B cell (primary cell): ENCODE measurements at regions not wholly inside any gene's neighbourhood (a gene's known extent, or its start where the extent isn't known, plus 50 kb on each side); places are given as distances from the start of the nearest gene placed in this dataset.

Experiments used
- ATAC-seq: fragments of 200-7000 bp; cut with Tn5 transposase; one replicate; pipeline ENCODE4 v1.10.0; 2021; ENCODE audit warnings: low read depth, mild to moderate bottlenecking, moderate number of reproducible peaks, moderate library complexity
- CTCF ChIA-PET: fragments of 350-600 bp; sonication (Branson Sonifier 250); formaldehyde crosslinking; loops from one replicate; lab custom pipeline; 2021; ENCODE audit warnings: antibody characterized with exemption, inconsistent platforms; lab: Charles Lee
- POLR2A ChIA-PET: fragments of 350-600 bp; sonication (Branson Sonifier 250); formaldehyde crosslinking; loops from one replicate; lab custom pipeline; 2021; ENCODE audit warnings: antibody characterized with exemption; lab: Charles Lee
- DNase-seq: peaks from one replicate; pipeline ENCODE4 v3.0.0; 2013
- H2AFZ ChIP-seq: 2 replicates; pipeline ENCODE4 v1.6.1; 2012; ENCODE audit warnings: mild to moderate bottlenecking, low read depth, low read length; ENCODE audit not compliant: insufficient read depth, poor library complexity, severe bottlenecking
- H3K27ac ChIP-seq, 2 donors: 1 replicate in 1 of 2; 2 replicates in 1 of 2; pipeline ENCODE4 v1.5.1; 2012 to 2013; ENCODE audit warnings: low read length in 2 of 2, mild to moderate bottlenecking in 2 of 2, moderate library complexity in 1 of 2
- H3K27me3 ChIP-seq, 4 experiments: fragments of 200-600 bp in 1 of 4; sonication (generic) in 1 of 4; replicated peaks in 1 of 4; 1 replicate in 2 of 4; 2 replicates in 2 of 4; pipeline versions ENCODE4 v1.6.1 to v1.7.0; 2013 to 2016; ENCODE audit warnings: low read length in 3 of 4, mild to moderate bottlenecking in 2 of 4, mixed read lengths in 1 of 4, moderate library complexity in 1 of 4; ENCODE audit not compliant: insufficient read depth in 4 of 4, control insufficient read depth in 3 of 4; ENCODE audit errors: control extremely low read depth in 1 of 4
- H3K36me3 ChIP-seq, 2 experiments: replicated peaks in 1 of 2; 1 replicate in 1 of 2; 2 replicates in 1 of 2; pipeline versions ENCODE4 v1.6.1 to v1.7.1; 2013; ENCODE audit warnings: low read length in 1 of 2; ENCODE audit not compliant: insufficient read depth in 2 of 2, control insufficient read depth in 1 of 2; ENCODE audit errors: control extremely low read depth in 1 of 2, extremely low read depth in 1 of 2
- H3K4me1 ChIP-seq, 2 donors: fragments of 200-600 bp in 1 of 2; sonication (generic) in 1 of 2; 1 replicate in 1 of 2; 2 replicates in 1 of 2; pipeline versions ENCODE4 v1.5.1 to v1.6.1; 2013 to 2017; ENCODE audit warnings: low read length in 2 of 2; ENCODE audit not compliant: control insufficient read depth in 2 of 2, insufficient read depth in 2 of 2
- H3K4me2 ChIP-seq: replicated peaks from 2 replicates; pipeline ENCODE3; 2012; ENCODE audit warnings: mild to moderate bottlenecking, low read depth, low read length; ENCODE audit not compliant: poor library complexity, severe bottlenecking
- H3K4me3 ChIP-seq, 5 experiments: fragments of 200-600 bp in 1 of 5; sonication (generic) in 1 of 5; 1 replicate in 3 of 5; 2 replicates in 2 of 5; pipeline versions ENCODE4 v1.5.1 to v1.7.0; 2011 to 2016; ENCODE audit warnings: low read length in 4 of 5, mild to moderate bottlenecking in 4 of 5, low read depth in 2 of 5, control low read depth in 1 of 5, moderate library complexity in 1 of 5; ENCODE audit not compliant: insufficient read depth in 1 of 5; ENCODE audit errors: control extremely low read depth in 1 of 5, extremely low read depth in 1 of 5
- H3K79me2 ChIP-seq: fragments of 200-600 bp; sonication (generic); one replicate; pipeline ENCODE4 v1.6.0; 2016; ENCODE audit warnings: low read length; ENCODE audit not compliant: control insufficient read depth, insufficient read depth
- H3K9ac ChIP-seq: fragments of 200-600 bp; sonication (generic); 2 replicates; pipeline ENCODE4 v1.6.1; 2017; ENCODE audit warnings: mild to moderate bottlenecking, low read length, moderate library complexity
- H3K9me3 ChIP-seq, 3 donors: one replicate each; pipeline versions ENCODE4 v1.6.1 to v1.7.1; 2013; ENCODE audit warnings: low read length in 2 of 3; ENCODE audit not compliant: control insufficient read depth in 2 of 3, insufficient read depth in 1 of 3; ENCODE audit errors: control extremely low read depth in 1 of 3
- H4K20me1 ChIP-seq: 2 replicates; pipeline ENCODE4 v1.6.0; 2012; ENCODE audit warnings: mild to moderate bottlenecking, low read length; ENCODE audit not compliant: insufficient read depth, control insufficient read depth, poor library complexity, severe bottlenecking
- H3K27ac Mint-ChIP-seq: one replicate; pipeline ENCODE4 v1.8.0; 2021; ENCODE audit warnings: mixed read lengths
- H3K27me3 Mint-ChIP-seq: one replicate; pipeline ENCODE4 v1.8.0; 2021; ENCODE audit warnings: mixed read lengths
- H3K4me1 Mint-ChIP-seq: one replicate; pipeline ENCODE4 v1.8.0; 2021; ENCODE audit warnings: mixed read lengths
- H3K4me3 Mint-ChIP-seq: one replicate; pipeline ENCODE4 v1.8.0; 2021; ENCODE audit warnings: mixed read lengths
- H3K9me3 Mint-ChIP-seq: one replicate; pipeline ENCODE4 v1.8.0; 2022; ENCODE audit warnings: mixed read lengths; ENCODE audit not compliant: insufficient read depth
- EZH2 ChIP-seq: IDR thresholded peaks from 2 replicates; pipeline ENCODE4 v1.6.1; 2012; ENCODE audit warnings: borderline replicate concordance, low read depth, mild to moderate bottlenecking, moderate library complexity, low read length; ENCODE audit not compliant: insufficient read depth, poor library complexity, severe bottlenecking
- WGBS: methylation state at CpG from one replicate; pipeline ENCODE4 v1.1.5; 2013; ENCODE audit warnings: missing lambda C conversion rate; ENCODE audit not compliant: insufficient coverage; 5-methylcytosine and 5-hydroxymethylcytosine counted together
- intact Hi-C: fragments of 100-400 bp; cut with micrococcal nuclease; formaldehyde crosslinking; loops from one replicate; pipeline ENCODE4 v1.10.0; 2022
- TF ChIP-seq, protein P1 (sequence below): fragments of 200-600 bp; IDR thresholded peaks from one replicate; pipeline ENCODE4 v1.8.0; 2022; ENCODE audit warnings: antibody characterized with exemption, mild to moderate bottlenecking

- H3K27ac ChIP-seq = no peak overlapping the region
- no peak overlapping the region for H3K4me2 ChIP-seq
- DNase-seq (no peak), ATAC-seq (no peak)
- no peak overlapping the region for H2AFZ ChIP-seq
- ChIA-PET POLR2A (no interaction called here), CTCF (no interaction called here)
- H3K4me1 Mint-ChIP-seq = no peaks in the 10 kb centered on the region
- H3K27me3 ChIP-seq = peaks cover 0 to 3% (median 1%) of the 10 kb centered on the region in 4 experiments
- H3K4me3 ChIP-seq = no peak overlapping the region
- no peaks in the 10 kb centered on the region for H3K4me1 ChIP-seq
- no CpG with 5 or more reads among the region's 3 CpGs for WGBS
- H4K20me1 ChIP-seq = no peaks in the 10 kb centered on the region
- no peak overlapping the region for H3K27ac Mint-ChIP-seq
- TF ChIP-seq, protein P1, sequence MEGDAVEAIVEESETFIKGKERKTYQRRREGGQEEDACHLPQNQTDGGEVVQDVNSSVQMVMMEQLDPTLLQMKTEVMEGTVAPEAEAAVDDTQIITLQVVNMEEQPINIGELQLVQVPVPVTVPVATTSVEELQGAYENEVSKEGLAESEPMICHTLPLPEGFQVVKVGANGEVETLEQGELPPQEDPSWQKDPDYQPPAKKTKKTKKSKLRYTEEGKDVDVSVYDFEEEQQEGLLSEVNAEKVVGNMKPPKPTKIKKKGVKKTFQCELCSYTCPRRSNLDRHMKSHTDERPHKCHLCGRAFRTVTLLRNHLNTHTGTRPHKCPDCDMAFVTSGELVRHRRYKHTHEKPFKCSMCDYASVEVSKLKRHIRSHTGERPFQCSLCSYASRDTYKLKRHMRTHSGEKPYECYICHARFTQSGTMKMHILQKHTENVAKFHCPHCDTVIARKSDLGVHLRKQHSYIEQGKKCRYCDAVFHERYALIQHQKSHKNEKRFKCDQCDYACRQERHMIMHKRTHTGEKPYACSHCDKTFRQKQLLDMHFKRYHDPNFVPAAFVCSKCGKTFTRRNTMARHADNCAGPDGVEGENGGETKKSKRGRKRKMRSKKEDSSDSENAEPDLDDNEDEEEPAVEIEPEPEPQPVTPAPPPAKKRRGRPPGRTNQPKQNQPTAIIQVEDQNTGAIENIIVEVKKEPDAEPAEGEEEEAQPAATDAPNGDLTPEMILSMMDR = no peak
- no peak for TF ChIP-seq EZH2
- H3K36me3 ChIP-seq = no peaks in the 10 kb centered on the region
- no peaks in the 10 kb centered on the region for H3K9me3 Mint-ChIP-seq
- intact Hi-C loops = no loop called here
- peaks cover 13% of the 10 kb centered on the region for H3K27me3 Mint-ChIP-seq
- peaks cover 0 to 4% (median 0%) of the 10 kb centered on the region in 3 donors for H3K9me3 ChIP-seq
- H3K9ac ChIP-seq = no peak overlapping the region
- H3K4me3 Mint-ChIP-seq = no peak overlapping the region
- H3K79me2 ChIP-seq = no peaks in the 10 kb centered on the region
Observed at GRCh38 chr10:25858076-25858475, 76.0 kb upstream of the MYO3A start.

GRCh38 chr10:25865267-25865666 lies 68.8 kb upstream of the MYO3A start:
- no peak overlapping the region for H2AFZ ChIP-seq
- no peak for TF ChIP-seq EZH2
- TF ChIP-seq, protein P1 = no peak
- H3K9ac ChIP-seq = no peak overlapping the region
- intact Hi-C loops = no loop called here
- H3K27me3 ChIP-seq = no peaks in the 10 kb centered on the region
- CTCF ChIA-PET = interaction anchor here (0.6 to 3.0 kb wide), 2 partner anchors 10 to 21 kb away, joined by 3 to 21 read pairs; no protein-coding TSS in a partner anchor
- Mint-ChIP-seq H3K4me3 (no peak overlapping the region), H3K27ac (no peak overlapping the region), H3K4me1 (no peaks in the 10 kb centered on the region), H3K9me3 (peaks cover 1% of the 10 kb centered on the region), H3K27me3 (peaks cover 4% of the 10 kb centered on the region)
- H3K79me2 ChIP-seq = no peaks in the 10 kb centered on the region
- no peak overlapping the region for H3K27ac ChIP-seq
- no peak for DNase-seq
- no peaks in the 10 kb centered on the region for H3K36me3 ChIP-seq
- no peaks in the 10 kb centered on the region for H3K4me1 ChIP-seq
- no peak overlapping the region for H3K4me2 ChIP-seq
- no peak for ATAC-seq
- POLR2A ChIA-PET = no interaction called here
- no peak overlapping the region for H3K4me3 ChIP-seq
- H3K9me3 ChIP-seq = peaks cover 0 to 6% (median 0%) of the 10 kb centered on the region in 3 donors
- H4K20me1 ChIP-seq = no peaks in the 10 kb centered on the region
